WERI-Rb-1 (cell line): ENCODE measurements at regions not wholly inside any gene's neighbourhood (a gene's known extent, or its start where the extent isn't known, plus 50 kb on each side); places are given as distances from the start of the nearest gene placed in this dataset.

ENCODE experiments used
- DNase-seq: peaks from one replicate; pipeline ENCODE4 v3.0.0-alpha.2; 2020
- H3K27ac ChIP-seq: fragments of 250-450 bp; sonication (Bioruptor Pico); 2 replicates; pipeline ENCODE4 v1.5.1; 2020; ENCODE audit warnings: mild to moderate bottlenecking, moderate library complexity
- H3K27me3 ChIP-seq: fragments of 250-450 bp; sonication (Bioruptor Pico); 2 replicates; pipeline ENCODE4 v1.5.1; 2021; ENCODE audit warnings: mild to moderate bottlenecking, low read depth, moderate library complexity; ENCODE audit not compliant: insufficient read depth, severe bottlenecking
- H3K36me3 ChIP-seq: fragments of 250-450 bp; sonication (Bioruptor Pico); 2 replicates; pipeline ENCODE4 v1.5.1; 2020; ENCODE audit warnings: mild to moderate bottlenecking, moderate library complexity
- H3K4me3 ChIP-seq: 2 replicates; pipeline ENCODE4 v1.5.1; 2011; ENCODE audit warnings: low read depth, mild to moderate bottlenecking, control low read depth, low read length
- H3K9me3 ChIP-seq: fragments of 250-450 bp; sonication (Bioruptor Pico); 2 replicates; pipeline ENCODE4 v1.5.1; 2021; ENCODE audit warnings: mild to moderate bottlenecking, moderate library complexity; ENCODE audit not compliant: severe bottlenecking
- TF ChIP-seq, protein P1 (sequence below): IDR thresholded peaks from 2 replicates; pipeline ENCODE4 v1.5.1; 2011; ENCODE audit warnings: low read depth, mild to moderate bottlenecking, control low read depth, inconsistent platforms, low read length

DNA sequence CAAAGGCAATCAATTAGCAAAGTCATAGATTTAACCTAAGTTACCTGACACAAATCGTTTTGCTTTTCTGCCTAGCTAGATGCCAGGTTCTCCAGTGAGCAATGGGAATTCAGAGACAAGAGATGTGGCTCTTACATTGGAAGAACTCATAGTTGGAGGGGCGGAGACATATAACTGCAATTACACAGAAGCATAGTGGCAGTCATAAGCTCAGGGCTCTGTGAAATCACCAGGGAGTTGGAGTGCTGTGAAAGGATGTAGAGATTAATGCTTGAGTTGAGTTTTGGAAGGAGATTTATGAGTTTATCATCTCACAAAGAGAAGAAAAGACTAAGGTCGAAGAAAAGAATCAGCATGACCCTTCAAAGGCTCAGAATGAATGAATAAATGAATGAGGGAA lies 457.2 kb upstream of the TRIB2 start:
- no peak for DNase-seq
- Histone ChIP-seq H3K9me3 (no peaks in the 10 kb centered on the region), H3K27ac (no peak overlapping the region), H3K4me3 (no peak overlapping the region), H3K27me3 (no peaks in the 10 kb centered on the region), H3K36me3 (no peaks in the 10 kb centered on the region)
- TF ChIP-seq, protein P1, sequence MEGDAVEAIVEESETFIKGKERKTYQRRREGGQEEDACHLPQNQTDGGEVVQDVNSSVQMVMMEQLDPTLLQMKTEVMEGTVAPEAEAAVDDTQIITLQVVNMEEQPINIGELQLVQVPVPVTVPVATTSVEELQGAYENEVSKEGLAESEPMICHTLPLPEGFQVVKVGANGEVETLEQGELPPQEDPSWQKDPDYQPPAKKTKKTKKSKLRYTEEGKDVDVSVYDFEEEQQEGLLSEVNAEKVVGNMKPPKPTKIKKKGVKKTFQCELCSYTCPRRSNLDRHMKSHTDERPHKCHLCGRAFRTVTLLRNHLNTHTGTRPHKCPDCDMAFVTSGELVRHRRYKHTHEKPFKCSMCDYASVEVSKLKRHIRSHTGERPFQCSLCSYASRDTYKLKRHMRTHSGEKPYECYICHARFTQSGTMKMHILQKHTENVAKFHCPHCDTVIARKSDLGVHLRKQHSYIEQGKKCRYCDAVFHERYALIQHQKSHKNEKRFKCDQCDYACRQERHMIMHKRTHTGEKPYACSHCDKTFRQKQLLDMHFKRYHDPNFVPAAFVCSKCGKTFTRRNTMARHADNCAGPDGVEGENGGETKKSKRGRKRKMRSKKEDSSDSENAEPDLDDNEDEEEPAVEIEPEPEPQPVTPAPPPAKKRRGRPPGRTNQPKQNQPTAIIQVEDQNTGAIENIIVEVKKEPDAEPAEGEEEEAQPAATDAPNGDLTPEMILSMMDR: no peak

DNA sequence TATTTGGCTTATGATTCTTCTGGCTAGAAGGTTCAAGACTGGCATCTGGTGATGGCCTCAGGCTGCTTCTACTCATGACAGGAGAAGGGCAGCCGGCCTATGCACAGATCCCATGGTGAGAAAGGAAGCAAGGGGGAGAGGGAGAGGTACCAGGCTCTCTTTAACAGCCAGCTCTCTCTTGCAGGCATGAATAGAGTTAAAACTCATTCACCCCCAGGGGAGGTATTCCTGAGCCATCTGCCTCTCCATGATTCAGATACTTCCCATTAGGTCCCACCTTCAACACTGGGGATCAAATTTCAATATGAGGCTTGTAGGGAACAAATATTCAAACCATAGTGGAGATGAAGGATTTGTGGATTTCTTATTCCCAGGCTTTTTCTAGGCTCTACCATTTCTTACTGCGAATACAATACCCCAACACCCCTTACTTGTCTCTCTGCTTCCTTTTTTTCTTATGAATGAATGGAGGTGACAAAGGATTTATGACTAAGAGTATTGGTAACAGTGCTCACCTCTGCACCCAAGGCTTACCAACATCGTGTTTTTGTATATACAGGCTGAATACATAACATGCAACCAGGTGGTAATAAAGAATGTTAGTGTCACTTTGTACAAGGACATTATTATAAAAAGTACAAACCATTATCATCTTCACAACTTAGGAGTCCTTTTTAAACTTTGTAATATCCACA lies 454.6 kb upstream of the TRIB2 start:
- DNase-seq: no peak
- Histone ChIP-seq H3K27ac (no peak overlapping the region), H3K4me3 (no peak overlapping the region), H3K27me3 (no peaks in the 10 kb centered on the region), H3K36me3 (no peaks in the 10 kb centered on the region), H3K9me3 (no peaks in the 10 kb centered on the region)
- TF ChIP-seq, protein P1: no peak

DNA sequence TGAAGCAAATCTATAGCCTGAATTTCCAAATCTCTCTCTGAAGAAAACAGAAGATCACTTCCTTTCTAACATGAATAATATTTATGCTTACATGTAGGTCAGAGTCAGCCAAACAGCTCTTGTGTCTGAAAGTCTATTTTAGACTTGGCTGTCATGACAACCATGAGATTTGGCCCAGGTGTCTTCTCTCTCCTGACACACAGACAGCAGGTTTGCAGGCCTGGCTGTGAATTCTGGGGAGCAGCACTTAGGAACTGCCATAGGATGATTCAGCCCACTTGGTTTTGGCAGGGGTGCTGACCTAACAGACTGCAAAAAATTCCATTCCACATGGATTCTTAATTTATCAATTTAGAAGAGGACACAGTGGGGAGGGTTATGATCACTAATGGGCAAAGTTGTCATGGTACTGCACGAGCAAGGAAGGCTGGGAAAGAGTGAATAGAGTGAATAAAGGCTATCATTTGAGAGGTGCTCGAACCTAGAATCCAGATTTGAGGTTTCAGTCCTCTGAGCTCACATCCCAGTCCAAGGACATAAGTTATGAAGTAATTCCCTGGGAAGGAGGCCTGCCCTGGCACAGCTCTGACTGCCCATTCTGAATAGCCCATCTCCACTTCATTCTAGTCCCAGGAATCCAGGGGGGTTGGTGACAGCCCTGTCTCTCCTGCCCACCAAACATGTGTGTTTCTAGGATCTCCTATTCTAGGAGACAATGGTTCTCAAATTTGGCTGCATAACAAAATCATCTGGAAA lies 453.9 kb upstream of the TRIB2 start:
- H3K9me3 ChIP-seq: no peaks in the 10 kb centered on the region
- H3K4me3 ChIP-seq: no peak overlapping the region
- TF ChIP-seq, protein P1: no peak
- H3K36me3 ChIP-seq: no peaks in the 10 kb centered on the region
- no peaks in the 10 kb centered on the region for H3K27me3 ChIP-seq
- no peak for DNase-seq
- no peak overlapping the region for H3K27ac ChIP-seq

DNA sequence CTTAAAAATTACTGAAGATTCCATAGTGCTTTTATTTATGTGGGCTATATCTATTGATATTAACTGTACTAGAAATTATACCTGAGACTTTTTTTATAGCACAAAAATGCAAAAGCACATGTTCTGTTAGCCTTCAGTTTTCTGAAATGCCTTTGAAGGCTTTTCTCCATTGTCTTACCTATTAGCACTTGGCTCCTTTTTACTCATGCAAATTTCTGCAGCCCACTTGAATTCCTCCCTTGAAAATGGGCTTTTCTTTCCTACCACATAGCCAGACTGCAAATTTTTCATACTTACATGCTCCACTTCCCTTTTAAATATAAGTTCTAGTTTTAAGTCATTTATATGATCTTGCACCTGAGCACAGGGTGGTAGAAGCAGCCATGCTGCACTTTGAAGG lies 453.0 kb upstream of the TRIB2 start:
- Histone ChIP-seq H3K27me3 (no peaks in the 10 kb centered on the region), H3K36me3 (no peaks in the 10 kb centered on the region), H3K4me3 (no peak overlapping the region), H3K27ac (no peak overlapping the region), H3K9me3 (no peaks in the 10 kb centered on the region)
- TF ChIP-seq, protein P1: no peak
- no peak for DNase-seq

DNA sequence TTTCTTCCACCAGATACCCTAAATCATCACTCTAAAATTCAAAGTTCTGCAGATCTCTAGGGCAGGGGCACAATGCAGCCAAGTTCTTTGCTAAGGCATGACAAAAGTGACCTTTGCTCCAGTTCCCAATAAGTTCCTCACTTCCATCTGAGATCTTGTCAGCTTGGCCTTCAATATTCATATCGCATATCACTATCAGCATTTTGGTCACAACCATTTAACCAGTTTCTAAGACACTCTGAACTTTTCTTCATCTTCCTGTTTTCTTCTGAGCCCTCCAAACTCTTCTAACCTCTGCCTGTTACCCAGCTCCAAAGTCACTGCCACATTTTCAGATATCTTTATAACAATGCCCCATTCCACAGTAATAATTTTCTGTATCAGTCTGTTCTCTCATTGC lies 452.6 kb upstream of the TRIB2 start:
- no peaks in the 10 kb centered on the region for H3K27me3 ChIP-seq
- no peak for DNase-seq
- H3K27ac ChIP-seq: no peak overlapping the region
- TF ChIP-seq, protein P1: no peak
- no peaks in the 10 kb centered on the region for H3K9me3 ChIP-seq
- no peaks in the 10 kb centered on the region for H3K36me3 ChIP-seq
- H3K4me3 ChIP-seq: no peak overlapping the region
